H1 (cell line): ENCODE measurements at regions not wholly inside any gene's neighbourhood (a gene's known extent, or its start where the extent isn't known, plus 50 kb on each side); places are given as distances from the start of the nearest gene placed in this dataset.

ENCODE experiments used
- CTCF ChIA-PET: fragments of 300-600 bp; sonication (Branson Sonifier 250); formaldehyde crosslinking; loops from one replicate; lab custom pipeline; 2021; ENCODE audit not compliant: partially characterized antibody; lab: Charles Lee
- POLR2A ChIA-PET: fragments of 300-600 bp; sonication (Branson Sonifier 250); formaldehyde crosslinking; loops from one replicate; lab custom pipeline; 2021; ENCODE audit warnings: inconsistent platforms; ENCODE audit not compliant: partially characterized antibody; lab: Charles Lee
- DNase-seq, 2 experiments: peaks; one replicate each; pipeline versions ENCODE4 v3.0.0 to v3.0.0-alpha.2; 2010 to 2022; ENCODE audit warnings: low spot score in 2 of 2, low read depth in 1 of 2, mixed read lengths in 1 of 2
- FAIRE-seq: peaks from 2 replicates; lab custom pipeline; 2011; peaks lifted over from hg19 to GRCh38; lab: Jason Lieb, UNC
- H2AFZ ChIP-seq: 2 replicates; pipeline ENCODE4 v1.8.1; 2012; ENCODE audit warnings: low read length, inconsistent platforms
- H2AK5ac ChIP-seq: 2 replicates; pipeline ENCODE4 v1.6.1; 2013; ENCODE audit warnings: low read depth, low read length
- H2BK120ac ChIP-seq: replicated peaks from 2 replicates; pipeline ENCODE3; 2013; ENCODE audit warnings: low read depth, low read length, inconsistent platforms
- H2BK12ac ChIP-seq: 2 replicates; pipeline ENCODE4 v1.6.1; 2013; ENCODE audit warnings: low read depth, low read length
- H2BK15ac ChIP-seq: 2 replicates; pipeline ENCODE4 v1.6.1; 2013; ENCODE audit warnings: low read length
- H2BK20ac ChIP-seq: 2 replicates; pipeline ENCODE4 v1.6.1; 2013; ENCODE audit warnings: low read length
- H2BK5ac ChIP-seq: 2 replicates; pipeline ENCODE4 v1.6.1; 2013; ENCODE audit warnings: low read depth, low read length
- H3K14ac ChIP-seq: 2 replicates; pipeline ENCODE4 v1.6.1; 2013; ENCODE audit warnings: inconsistent platforms; ENCODE audit not compliant: insufficient read length
- H3K18ac ChIP-seq: 2 replicates; pipeline ENCODE4 v1.6.1; 2013; ENCODE audit warnings: low read length; ENCODE audit errors: extremely low read depth
- H3K23ac ChIP-seq: 2 replicates; pipeline ENCODE4 v1.6.1; 2013; ENCODE audit warnings: inconsistent platforms; ENCODE audit not compliant: insufficient read length
- H3K23me2 ChIP-seq: 2 replicates; pipeline ENCODE4 v1.6.1; 2013; ENCODE audit warnings: low read depth, low read length
- H3K27ac ChIP-seq: 2 replicates; pipeline ENCODE4 v1.6.1; 2011; ENCODE audit warnings: low read depth, low read length, inconsistent platforms
- H3K27me3 ChIP-seq, 4 experiments: replicated peaks in 1 of 4; 1 replicate in 1 of 4; 2 replicates in 3 of 4; pipeline versions ENCODE4 v1.6.1 to v1.8.1; 2011 to 2013; ENCODE audit warnings: low read length in 3 of 4, mild to moderate bottlenecking in 3 of 4, inconsistent platforms in 2 of 4, mixed read lengths in 2 of 4, moderate library complexity in 1 of 4; ENCODE audit not compliant: control insufficient read depth in 3 of 4, insufficient read depth in 3 of 4; ENCODE audit errors: extremely low read depth in 1 of 4
- H3K36me3 ChIP-seq, 4 experiments: 2 replicates each; pipeline versions ENCODE4 v1.6.1 to v1.8.1; 2011 to 2013; ENCODE audit warnings: mild to moderate bottlenecking in 4 of 4, low read length in 3 of 4, moderate library complexity in 2 of 4, control low read depth in 1 of 4, inconsistent platforms in 1 of 4; ENCODE audit not compliant: insufficient read depth in 4 of 4, control insufficient read depth in 2 of 4
- H3K4ac ChIP-seq: replicated peaks from 2 replicates; pipeline ENCODE3; 2013; ENCODE audit warnings: low read length, low read depth, mixed read lengths, inconsistent platforms; ENCODE audit not compliant: insufficient read length
- H3K4me1 ChIP-seq, 4 experiments: replicated peaks in 1 of 4; 1 replicate in 1 of 4; 2 replicates in 3 of 4; pipeline versions ENCODE4 v1.6.1 to v1.8.1; 2011 to 2013; ENCODE audit warnings: low read length in 3 of 4, inconsistent platforms in 2 of 4, mixed read lengths in 1 of 4; ENCODE audit not compliant: insufficient read depth in 4 of 4, control insufficient read depth in 3 of 4
- H3K4me2 ChIP-seq, 2 experiments: 2 replicates each; pipeline versions ENCODE4 v1.6.1 to v1.8.1; 2011 to 2013; ENCODE audit warnings: low read depth in 2 of 2, low read length in 2 of 2, control low read depth in 1 of 2, inconsistent platforms in 1 of 2, mild to moderate bottlenecking in 1 of 2; ENCODE audit not compliant: insufficient read depth in 1 of 2
- H3K4me3 ChIP-seq, 4 experiments: fragments of 200-600, 300-600 bp in 1 of 4; sonication (generic), shearing (Covaris generic), sonication (Bioruptor Twin) in 1 of 4; 2 replicates each; pipeline versions ENCODE4 v1.5.1 to v1.8.1; 2011 to 2016; ENCODE audit warnings: low read length in 4 of 4, low read depth in 3 of 4, control low read depth in 2 of 4, inconsistent platforms in 2 of 4, mild to moderate bottlenecking in 2 of 4, mixed read lengths in 1 of 4, moderate library complexity in 1 of 4; ENCODE audit not compliant: insufficient read depth in 2 of 4; ENCODE audit errors: extremely low read depth in 1 of 4
- H3K56ac ChIP-seq: replicated peaks from 2 replicates; pipeline ENCODE3; 2013; ENCODE audit warnings: low read depth, mild to moderate bottlenecking, mixed read lengths, low read length, inconsistent platforms; ENCODE audit not compliant: insufficient read length
- H3K79me1 ChIP-seq: 2 replicates; pipeline ENCODE4 v1.6.1; 2013; ENCODE audit warnings: low read depth, low read length, control low read depth
- H3K79me2 ChIP-seq, 2 experiments: 2 replicates each; pipeline versions ENCODE4 v1.6.1 to v1.8.1; 2012 to 2013; ENCODE audit warnings: low read length in 2 of 2, mild to moderate bottlenecking in 2 of 2, inconsistent platforms in 1 of 2; ENCODE audit not compliant: insufficient read depth in 2 of 2, control insufficient read depth in 1 of 2
- H3K9ac ChIP-seq, 4 experiments: replicated peaks in 1 of 4; 1 replicate in 1 of 4; 2 replicates in 3 of 4; pipeline versions ENCODE4 v1.6.1 to v1.8.1; 2011 to 2013; ENCODE audit warnings: low read depth in 3 of 4, low read length in 3 of 4, control low read depth in 2 of 4, mild to moderate bottlenecking in 2 of 4, moderate library complexity in 2 of 4, inconsistent platforms in 1 of 4; ENCODE audit errors: extremely low read depth in 1 of 4
- H3K9me3 ChIP-seq, 2 experiments: 2 replicates each; pipeline versions ENCODE4 v1.6.1 to v1.8.1; 2012 to 2013; ENCODE audit warnings: mild to moderate bottlenecking in 2 of 2, moderate library complexity in 2 of 2, control low read depth in 1 of 2, inconsistent platforms in 1 of 2, low read depth in 1 of 2, low read length in 1 of 2, mixed read lengths in 1 of 2; ENCODE audit not compliant: insufficient read depth in 2 of 2
- H4K20me1 ChIP-seq, 2 experiments: replicated peaks in 1 of 2; 2 replicates each; pipeline versions ENCODE3 to v1.8.1; 2011 to 2013; ENCODE audit warnings: inconsistent platforms in 2 of 2, low read length in 2 of 2, mild to moderate bottlenecking in 1 of 2; ENCODE audit not compliant: insufficient read depth in 2 of 2, control insufficient read depth in 1 of 2
- H4K5ac ChIP-seq: 2 replicates; pipeline ENCODE4 v1.6.1; 2013; ENCODE audit warnings: low read length, low read depth, mixed read lengths, inconsistent platforms; ENCODE audit not compliant: insufficient read length
- H4K8ac ChIP-seq: 2 replicates; pipeline ENCODE4 v1.8.0; 2013; ENCODE audit warnings: mild to moderate bottlenecking, moderate library complexity, low read length, inconsistent platforms; ENCODE audit not compliant: insufficient read depth; ENCODE audit errors: extremely low read depth
- H4K91ac ChIP-seq: replicated peaks from 2 replicates; pipeline ENCODE3; 2013; ENCODE audit warnings: low read length, mixed read lengths, inconsistent platforms; ENCODE audit not compliant: insufficient read length
- CBX5 ChIP-seq: fragments of 300-800, 300-1000 bp; sonication (generic); IDR thresholded peaks from 2 replicates; pipeline ENCODE4 v1.7.1; 2016; ENCODE audit warnings: antibody characterized with exemption, low read length, low read depth
- CBX8 ChIP-seq: fragments of 300-800, 300-1000 bp; sonication (generic); IDR thresholded peaks from 2 replicates; pipeline ENCODE4 v1.7.1; 2016; ENCODE audit warnings: low read depth, low read length, borderline replicate concordance
- CTBP2 ChIP-seq: IDR thresholded peaks from 2 replicates; pipeline ENCODE4 v1.7.0; 2011; ENCODE audit warnings: borderline replicate concordance, mild to moderate bottlenecking, moderate library complexity, mixed read lengths, low read length; ENCODE audit not compliant: insufficient read depth, insufficient read length
- EGR1 ChIP-seq: IDR thresholded peaks from 2 replicates; pipeline ENCODE4 v1.6.1; 2011; ENCODE audit warnings: low read depth, low read length, borderline replicate concordance
- EZH2 ChIP-seq: fragments of 200-600 bp; sonication (generic); IDR thresholded peaks from 2 replicates; pipeline ENCODE4 v1.7.1; 2012; ENCODE audit warnings: low read depth, mild to moderate bottlenecking, moderate library complexity, low read length, inconsistent platforms; ENCODE audit not compliant: severe bottlenecking
- GTF2F1 ChIP-seq: IDR thresholded peaks from 2 replicates; pipeline ENCODE4 v1.6.1; 2012; ENCODE audit warnings: low read depth, low read length, improper control_type of control experiment, borderline replicate concordance
- HDAC2 ChIP-seq, 2 experiments: fragments of 300-600 bp in 1 of 2; sonication (generic) in 1 of 2; IDR thresholded peaks; 2 replicates each; pipeline ENCODE4 v1.6.1; 2011 to 2012; ENCODE audit warnings: low read depth in 2 of 2, low read length in 2 of 2, mild to moderate bottlenecking in 2 of 2, moderate library complexity in 2 of 2, borderline replicate concordance in 1 of 2, inconsistent platforms in 1 of 2
- NRF1 ChIP-seq: IDR thresholded peaks from 2 replicates; pipeline ENCODE4 v1.6.1; 2011; ENCODE audit warnings: mild to moderate bottlenecking, low read depth, low read length, improper control_type of control experiment
- RAD21 ChIP-seq, 2 experiments: IDR thresholded peaks in 1 of 2; conservative IDR thresholded peaks in 1 of 2; 2 replicates each; pipeline ENCODE4 v1.6.1; 2011; ENCODE audit warnings: low read depth in 2 of 2, low read length in 2 of 2, improper control_type of control experiment in 1 of 2, inconsistent platforms in 1 of 2, mild to moderate bottlenecking in 1 of 2, moderate library complexity in 1 of 2
- RNF2 ChIP-seq: fragments of 200-900, 300-1000 bp; sonication (generic); IDR thresholded peaks from 2 replicates; pipeline ENCODE4 v1.7.1; 2016; ENCODE audit warnings: borderline replicate concordance, low read depth, mild to moderate bottlenecking, antibody characterized with exemption, low read length; ENCODE audit not compliant: poor library complexity, severe bottlenecking; ENCODE audit errors: missing control alignments
- SAP30 ChIP-seq: fragments of 300-600 bp; sonication (generic); IDR thresholded peaks from 2 replicates; pipeline ENCODE4 v1.7.1; 2012; ENCODE audit warnings: low read length, moderate library complexity, mild to moderate bottlenecking, inconsistent platforms; ENCODE audit not compliant: insufficient read depth, insufficient replicate concordance
- SIRT6 ChIP-seq: IDR thresholded peaks from one replicate; pipeline ENCODE4 v1.7.1; 2012; ENCODE audit warnings: low read length, inconsistent platforms
- SIX5 ChIP-seq: IDR thresholded peaks from 2 replicates; pipeline ENCODE4 v1.6.1; 2011; ENCODE audit warnings: mild to moderate bottlenecking, low read depth, low read length
- TEAD4 ChIP-seq: IDR thresholded peaks from 2 replicates; pipeline ENCODE4 v1.6.1; 2012; ENCODE audit warnings: low read depth, low read length, inconsistent platforms, mixed read lengths
- WGBS, 2 experiments: shearing (Covaris generic) in 1 of 2; methylation state at CpG; one replicate each; pipeline versions ENCODE4 v1.1.6 to v1.1.7; 2013 to 2015; ENCODE audit warnings: low lambda C conversion rate in 2 of 2, mixed read lengths in 2 of 2, inconsistent platforms in 1 of 2, low coverage in 1 of 2, missing lambda C conversion rate in 1 of 2; ENCODE audit not compliant: insufficient replicate concordance in 2 of 2, insufficient coverage in 1 of 2, insufficient read length in 1 of 2; ENCODE audit errors: extremely low coverage in 1 of 2, missing lambda C conversion rate in 1 of 2; 5-methylcytosine and 5-hydroxymethylcytosine counted together

DNA sequence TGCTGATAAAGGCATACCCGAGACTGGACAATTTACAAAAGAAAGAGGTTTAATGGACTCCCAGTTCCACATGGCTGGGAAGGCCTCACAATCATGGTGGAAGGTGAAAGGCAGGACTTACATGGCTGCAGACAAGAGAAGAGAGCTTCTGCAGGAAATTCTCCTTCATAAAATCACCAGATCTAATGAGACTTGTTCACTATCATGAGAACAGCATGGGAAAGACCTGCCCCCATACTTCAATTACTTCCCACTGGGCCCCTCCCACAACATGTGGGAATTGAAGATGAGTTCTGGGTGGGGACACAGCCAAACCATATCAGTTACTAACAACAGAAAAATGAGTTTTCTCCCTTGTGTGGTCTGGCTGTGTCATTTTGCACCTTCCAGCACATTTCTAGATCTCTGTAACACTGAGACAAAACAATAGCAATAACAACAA lies 741.4 kb downstream of the KCNT2 start:
- TF ChIP-seq CTBP2 = no peak
- no peak for TF ChIP-seq EGR1
- TF ChIP-seq TEAD4 = no peak
- no peak for TF ChIP-seq SIX5
- TF ChIP-seq HDAC2 (IDR thresholded peaks at IDR 0.05; ENCODE audit: borderline replicate concordance in 1 of 2, low read depth in 2 of 2, low read length in 2 of 2) = no peak
- TF ChIP-seq CBX5 = no peak
- TF ChIP-seq RAD21 (IDR thresholded peaks at IDR 0.05 in 1 of 2, conservative IDR thresholded peaks at IDR 0.05 in 1 of 2; ENCODE audit: low read depth in 2 of 2, low read length in 2 of 2) = no peak
- TF ChIP-seq CBX8 = no peak
- TF ChIP-seq RNF2 = no peak
- TF ChIP-seq GTF2F1 = no peak
- no peak for TF ChIP-seq NRF1
- no peak for TF ChIP-seq EZH2
- TF ChIP-seq SAP30 = no peak
- TF ChIP-seq SIRT6 = no peak
- TF ChIP-seq, all 59 proteins: peak for 0
- H3K56ac ChIP-seq = no peak overlapping the region
- H3K4me3 ChIP-seq = no peak overlapping the region
- peak overlapping the region; percentile 24; the same call in 1 of the 2 replicates for H2AFZ ChIP-seq
- WGBS, 2 experiments = 95% methylated on average over 1 of the region's 1 CpG; no CpG with 5 or more reads in 1 of the 2 experiments
- H4K20me1 ChIP-seq = no peaks in the 10 kb centered on the region
- no peak overlapping the region for H3K18ac ChIP-seq
- H2AK5ac ChIP-seq = no peak overlapping the region
- H2BK12ac ChIP-seq = no peak overlapping the region
- no peak overlapping the region for H2BK20ac ChIP-seq
- no peak overlapping the region for H4K91ac ChIP-seq
- no peak overlapping the region for H3K9ac ChIP-seq
- H3K79me2 ChIP-seq = no peaks in the 10 kb centered on the region
- H3K27me3 ChIP-seq = no peaks in the 10 kb centered on the region
- H3K23me2 ChIP-seq = no peaks in the 10 kb centered on the region
- H3K4ac ChIP-seq = no peak overlapping the region
- H2BK120ac ChIP-seq = no peak overlapping the region
- H3K36me3 ChIP-seq = no peaks in the 10 kb centered on the region
- H2BK15ac ChIP-seq = no peak overlapping the region
- no peak overlapping the region for H4K5ac ChIP-seq
- H3K27ac ChIP-seq = no peak overlapping the region
- DNase-seq = no peak
- no peak overlapping the region for H3K4me2 ChIP-seq
- no peaks in the 10 kb centered on the region for H3K4me1 ChIP-seq
- no peaks in the 10 kb centered on the region for H3K79me1 ChIP-seq
- H3K23ac ChIP-seq = no peak overlapping the region
- H2BK5ac ChIP-seq = no peak overlapping the region
- ChIA-PET CTCF (no interaction called here), POLR2A (no interaction called here)
- H4K8ac ChIP-seq = no peak overlapping the region
- no peak overlapping the region for H3K14ac ChIP-seq
- no peak for FAIRE-seq
- H3K9me3 ChIP-seq = no peaks in the 10 kb centered on the region
